ENCODE measurements at regions not wholly inside any gene's neighbourhood (a gene's known extent, or its start where the extent isn't known, plus 50 kb on each side); places are given as distances from the start of the nearest gene placed in this dataset.

GRCh38 chr20:54706581-54706980 is 231.2 kb downstream of the DOK5 start:
- TF ChIP-seq, protein P1, sequence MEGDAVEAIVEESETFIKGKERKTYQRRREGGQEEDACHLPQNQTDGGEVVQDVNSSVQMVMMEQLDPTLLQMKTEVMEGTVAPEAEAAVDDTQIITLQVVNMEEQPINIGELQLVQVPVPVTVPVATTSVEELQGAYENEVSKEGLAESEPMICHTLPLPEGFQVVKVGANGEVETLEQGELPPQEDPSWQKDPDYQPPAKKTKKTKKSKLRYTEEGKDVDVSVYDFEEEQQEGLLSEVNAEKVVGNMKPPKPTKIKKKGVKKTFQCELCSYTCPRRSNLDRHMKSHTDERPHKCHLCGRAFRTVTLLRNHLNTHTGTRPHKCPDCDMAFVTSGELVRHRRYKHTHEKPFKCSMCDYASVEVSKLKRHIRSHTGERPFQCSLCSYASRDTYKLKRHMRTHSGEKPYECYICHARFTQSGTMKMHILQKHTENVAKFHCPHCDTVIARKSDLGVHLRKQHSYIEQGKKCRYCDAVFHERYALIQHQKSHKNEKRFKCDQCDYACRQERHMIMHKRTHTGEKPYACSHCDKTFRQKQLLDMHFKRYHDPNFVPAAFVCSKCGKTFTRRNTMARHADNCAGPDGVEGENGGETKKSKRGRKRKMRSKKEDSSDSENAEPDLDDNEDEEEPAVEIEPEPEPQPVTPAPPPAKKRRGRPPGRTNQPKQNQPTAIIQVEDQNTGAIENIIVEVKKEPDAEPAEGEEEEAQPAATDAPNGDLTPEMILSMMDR (conservative IDR thresholded peaks at IDR 0.05; ENCODE audit: low read depth, low read length) = no peak
- no peak for TF ChIP-seq EZH2 (IDR thresholded peaks at IDR 0.05; ENCODE audit: borderline replicate concordance, low read depth, low read length, poor library complexity, severe bottlenecking)
